ENCODE measurements at regions not wholly inside any gene's neighbourhood (a gene's known extent, or its start where the extent isn't known, plus 50 kb on each side); places are given as distances from the start of the nearest gene placed in this dataset.

DNA sequence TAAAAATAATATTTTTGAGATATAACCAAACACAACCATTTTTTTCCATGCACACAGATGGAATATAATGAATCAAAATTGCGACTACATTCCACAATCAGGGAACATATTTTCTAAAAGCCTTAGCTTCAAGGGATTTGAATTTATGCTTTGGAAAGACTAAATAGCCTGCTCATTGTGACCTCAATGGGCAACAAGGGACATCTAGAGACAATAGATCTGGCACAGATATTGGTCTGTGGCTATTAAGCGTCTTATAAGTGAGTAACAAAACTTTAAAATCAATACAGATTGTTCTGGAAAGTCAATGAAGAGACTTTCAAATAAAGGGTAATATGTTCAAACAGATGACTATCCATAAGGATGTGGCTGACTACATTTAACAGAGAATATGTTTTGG lies 660.6 kb upstream of the ADGRL4 start:
- no peak overlapping the region for H3K4me3 ChIP-seq (ENCODE audit: low read depth, low read length)
- TF ChIP-seq, protein P1, sequence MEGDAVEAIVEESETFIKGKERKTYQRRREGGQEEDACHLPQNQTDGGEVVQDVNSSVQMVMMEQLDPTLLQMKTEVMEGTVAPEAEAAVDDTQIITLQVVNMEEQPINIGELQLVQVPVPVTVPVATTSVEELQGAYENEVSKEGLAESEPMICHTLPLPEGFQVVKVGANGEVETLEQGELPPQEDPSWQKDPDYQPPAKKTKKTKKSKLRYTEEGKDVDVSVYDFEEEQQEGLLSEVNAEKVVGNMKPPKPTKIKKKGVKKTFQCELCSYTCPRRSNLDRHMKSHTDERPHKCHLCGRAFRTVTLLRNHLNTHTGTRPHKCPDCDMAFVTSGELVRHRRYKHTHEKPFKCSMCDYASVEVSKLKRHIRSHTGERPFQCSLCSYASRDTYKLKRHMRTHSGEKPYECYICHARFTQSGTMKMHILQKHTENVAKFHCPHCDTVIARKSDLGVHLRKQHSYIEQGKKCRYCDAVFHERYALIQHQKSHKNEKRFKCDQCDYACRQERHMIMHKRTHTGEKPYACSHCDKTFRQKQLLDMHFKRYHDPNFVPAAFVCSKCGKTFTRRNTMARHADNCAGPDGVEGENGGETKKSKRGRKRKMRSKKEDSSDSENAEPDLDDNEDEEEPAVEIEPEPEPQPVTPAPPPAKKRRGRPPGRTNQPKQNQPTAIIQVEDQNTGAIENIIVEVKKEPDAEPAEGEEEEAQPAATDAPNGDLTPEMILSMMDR (IDR thresholded peaks at IDR 0.05; ENCODE audit: borderline replicate concordance, insufficient read depth, low read depth, low read length), result no peak

DNA sequence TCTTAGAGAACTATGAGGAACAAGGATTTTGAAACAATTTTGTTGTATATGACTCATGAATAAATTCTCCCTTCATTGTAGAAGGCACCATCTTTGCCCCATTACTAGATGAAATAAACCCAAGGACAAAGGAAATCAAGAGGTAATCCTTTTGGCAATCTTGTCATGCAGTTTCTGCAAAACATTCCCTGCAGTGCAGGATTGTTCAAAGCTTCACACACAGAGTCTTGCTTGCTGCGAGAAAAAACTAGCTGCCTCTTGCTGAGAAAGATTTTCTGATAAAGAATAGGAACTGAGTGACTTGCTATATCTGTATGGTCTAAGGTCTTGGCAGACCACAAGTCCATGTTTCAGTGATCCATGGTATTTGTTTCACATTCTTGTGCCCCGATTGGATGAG lies 657.4 kb upstream of the ADGRL4 start:
- H3K4me3 ChIP-seq (ENCODE audit: low read depth, low read length), result no peak overlapping the region
- TF ChIP-seq, protein P1 (IDR thresholded peaks at IDR 0.05; ENCODE audit: borderline replicate concordance, insufficient read depth, low read depth, low read length), result no peak

DNA sequence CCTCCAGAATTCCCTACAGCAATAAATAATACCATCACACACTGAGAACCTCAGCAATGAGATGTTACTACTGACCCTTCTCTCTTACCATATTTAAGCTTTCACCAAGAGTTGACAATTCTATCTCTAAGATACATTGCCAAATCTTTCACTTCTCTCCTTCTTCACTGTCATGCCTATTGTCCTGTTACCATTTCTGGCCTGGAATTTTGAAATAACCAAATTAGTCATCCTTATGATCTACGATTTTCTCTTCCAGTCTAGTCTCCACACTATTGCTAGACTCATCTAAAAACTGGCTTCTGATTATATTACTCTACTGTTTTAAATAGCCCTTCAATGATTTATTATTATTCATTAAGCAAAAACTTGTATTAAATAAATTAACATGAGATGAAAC lies 656.1 kb upstream of the ADGRL4 start:
- no peak overlapping the region for H3K4me3 ChIP-seq (ENCODE audit: low read depth, low read length)
- TF ChIP-seq, protein P1 (IDR thresholded peaks at IDR 0.05; ENCODE audit: borderline replicate concordance, insufficient read depth, low read depth, low read length), result no peak

- H3K4me3 ChIP-seq (ENCODE audit: low read depth, low read length), result no peak overlapping the region
- TF ChIP-seq, protein P1 (IDR thresholded peaks at IDR 0.05; ENCODE audit: borderline replicate concordance, insufficient read depth, low read depth, low read length), result no peak
Observed at GRCh38 chr1:79660129-79660528, 653.6 kb upstream of the ADGRL4 start.

- TF ChIP-seq, protein P1 (IDR thresholded peaks at IDR 0.05; ENCODE audit: borderline replicate concordance, insufficient read depth, low read depth, low read length), result no peak
- no peak overlapping the region for H3K4me3 ChIP-seq (ENCODE audit: low read depth, low read length)
Observed at GRCh38 chr1:79657951-79658658, 651.6 kb upstream of the ADGRL4 start.

- TF ChIP-seq, protein P1 (IDR thresholded peaks at IDR 0.05; ENCODE audit: borderline replicate concordance, insufficient read depth, low read depth, low read length), result no peak
Observed at GRCh38 chr1:79655876-79656275, 649.3 kb upstream of the ADGRL4 start.

GRCh38 chr1:79652426-79652825 lies 645.9 kb upstream of the ADGRL4 start:
- H3K4me3 ChIP-seq (ENCODE audit: low read depth, low read length), result no peak overlapping the region
- TF ChIP-seq, protein P1 (IDR thresholded peaks at IDR 0.05; ENCODE audit: borderline replicate concordance, insufficient read depth, low read depth, low read length), result no peak

More at GRCh38 chr1:79655876-79656275, 649.3 kb upstream of the ADGRL4 start:
- H3K4me3 ChIP-seq (ENCODE audit: low read depth, low read length), result no peak overlapping the region

Measured in GM12875 (cell line).